Adrenal gland (tissue), 5 donors: ENCODE measurements at regions not wholly inside any gene's neighbourhood (a gene's known extent, or its start where the extent isn't known, plus 50 kb on each side); places are given as distances from the start of the nearest gene placed in this dataset.

Experiments
- POLR2A ChIP-seq, 2 donors: fragments of 450-650 bp; IDR thresholded peaks; one replicate each; pipeline ENCODE4 v1.6.1; 2017; ENCODE audit warnings: antibody characterized with exemption in 2 of 2, mild to moderate bottlenecking in 2 of 2, moderate library complexity in 1 of 2
- TF ChIP-seq, protein P1 (sequence below), 6 experiments: fragments of 450-650 bp in 4 of 6; fragments of 200-600 bp in 2 of 6; sonication (generic) in 1 of 6; IDR thresholded peaks; 1 replicate in 5 of 6; 2 replicates in 1 of 6; pipeline versions ENCODE4 v1.5.1 to v1.8.0; 2016 to 2021; ENCODE audit warnings: antibody characterized with exemption in 6 of 6, mild to moderate bottlenecking in 2 of 6, moderate library complexity in 1 of 6
- donor health status: DM: no; HTN: no; CAD: no.

DNA sequence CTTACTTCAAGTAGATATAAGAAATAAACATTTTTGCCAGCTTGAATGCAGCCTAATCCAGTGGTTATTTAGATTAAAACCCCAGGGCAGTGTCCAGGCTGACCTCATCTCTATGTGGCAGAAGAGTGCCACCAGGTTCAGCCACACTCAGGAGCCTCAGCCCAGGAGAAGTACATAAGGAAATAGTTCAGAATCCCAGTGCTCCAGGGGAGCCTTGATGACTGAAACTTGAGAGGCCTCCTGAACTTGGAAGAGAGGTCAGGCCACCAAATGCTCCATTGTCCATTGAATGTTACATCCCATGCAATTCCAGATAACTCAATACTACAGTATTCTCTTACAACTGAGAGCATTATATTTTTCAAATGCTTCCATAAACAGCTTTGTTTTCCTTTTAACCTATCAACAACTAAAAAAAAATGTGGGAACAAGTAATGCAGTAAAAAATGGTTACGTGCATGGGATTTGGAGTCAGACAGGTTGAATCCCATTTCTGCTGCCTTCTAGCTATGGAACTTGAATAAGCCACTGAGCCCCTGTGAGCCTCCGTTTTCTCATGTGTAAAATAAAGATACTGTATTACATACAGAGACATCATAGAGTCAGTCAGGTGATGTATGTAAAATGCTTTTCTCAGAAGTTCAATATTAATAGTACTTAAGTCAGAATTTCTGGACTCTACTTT is 248.0 kb downstream of the PLPP3 start:
- TF ChIP-seq, protein P1, sequence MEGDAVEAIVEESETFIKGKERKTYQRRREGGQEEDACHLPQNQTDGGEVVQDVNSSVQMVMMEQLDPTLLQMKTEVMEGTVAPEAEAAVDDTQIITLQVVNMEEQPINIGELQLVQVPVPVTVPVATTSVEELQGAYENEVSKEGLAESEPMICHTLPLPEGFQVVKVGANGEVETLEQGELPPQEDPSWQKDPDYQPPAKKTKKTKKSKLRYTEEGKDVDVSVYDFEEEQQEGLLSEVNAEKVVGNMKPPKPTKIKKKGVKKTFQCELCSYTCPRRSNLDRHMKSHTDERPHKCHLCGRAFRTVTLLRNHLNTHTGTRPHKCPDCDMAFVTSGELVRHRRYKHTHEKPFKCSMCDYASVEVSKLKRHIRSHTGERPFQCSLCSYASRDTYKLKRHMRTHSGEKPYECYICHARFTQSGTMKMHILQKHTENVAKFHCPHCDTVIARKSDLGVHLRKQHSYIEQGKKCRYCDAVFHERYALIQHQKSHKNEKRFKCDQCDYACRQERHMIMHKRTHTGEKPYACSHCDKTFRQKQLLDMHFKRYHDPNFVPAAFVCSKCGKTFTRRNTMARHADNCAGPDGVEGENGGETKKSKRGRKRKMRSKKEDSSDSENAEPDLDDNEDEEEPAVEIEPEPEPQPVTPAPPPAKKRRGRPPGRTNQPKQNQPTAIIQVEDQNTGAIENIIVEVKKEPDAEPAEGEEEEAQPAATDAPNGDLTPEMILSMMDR (IDR thresholded peaks at IDR 0.05) = no peak
- no peak for TF ChIP-seq POLR2A (IDR thresholded peaks at IDR 0.05)
